Stimulated activated CD4-positive, alpha-beta T cell treated with anti-CD3 and anti-CD28 coated beads, Interleukin-2, amount 100 ng/mL, for 48 hours (primary cell): ENCODE measurements at regions not wholly inside any gene's neighbourhood (a gene's known extent, or its start where the extent isn't known, plus 50 kb on each side); places are given as distances from the start of the nearest gene placed in this dataset.

ENCODE experiments used
- DNase-seq, 2 donors: peaks; one replicate each; pipeline ENCODE4 v3.0.0-alpha.2; 2020

DNA sequence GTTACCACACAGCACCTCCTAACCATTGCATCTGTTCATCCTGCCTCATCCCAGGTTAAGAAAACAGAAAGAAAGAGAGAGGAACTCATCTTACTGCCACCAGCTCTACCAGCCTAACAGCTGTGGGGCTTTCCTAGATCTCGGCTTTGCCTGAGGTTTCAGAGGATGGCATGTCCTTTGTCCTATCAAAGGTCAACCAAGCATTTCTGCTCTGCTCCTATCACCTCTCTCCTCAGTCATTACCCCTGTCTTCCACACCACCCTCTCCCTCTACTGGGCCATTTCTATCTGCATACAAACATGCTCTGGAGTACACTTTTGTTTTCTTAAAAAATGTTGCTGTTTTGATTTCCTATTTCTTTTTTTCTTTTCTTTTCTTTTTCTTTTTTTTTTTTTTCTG is 393.3 kb downstream of the IRS2 start:
- no peak for DNase-seq

DNA sequence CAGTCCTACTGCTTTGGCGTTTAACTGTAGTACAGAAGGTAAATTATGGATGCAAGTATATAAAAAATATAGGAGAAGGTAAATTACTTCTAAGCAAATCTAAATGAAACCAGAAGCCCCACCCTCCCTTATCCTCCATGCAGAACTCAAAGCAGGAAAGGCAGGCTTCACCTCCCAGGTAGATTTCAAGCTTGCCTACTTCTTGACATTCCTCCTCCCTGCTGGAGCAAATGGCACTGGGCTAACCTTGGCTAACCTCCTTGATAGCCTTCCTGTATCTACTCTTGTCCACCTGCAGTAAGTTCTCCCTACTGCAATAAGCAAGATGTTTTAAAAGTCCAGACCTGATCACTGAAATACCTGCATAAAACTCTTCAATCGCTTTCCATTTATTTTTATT is 396.0 kb downstream of the IRS2 start:
- DNase-seq, result no peak

- DNase-seq, result no peak
Measured at GRCh38 chr13:109389892-109390345, 396.5 kb downstream of the IRS2 start.

DNA sequence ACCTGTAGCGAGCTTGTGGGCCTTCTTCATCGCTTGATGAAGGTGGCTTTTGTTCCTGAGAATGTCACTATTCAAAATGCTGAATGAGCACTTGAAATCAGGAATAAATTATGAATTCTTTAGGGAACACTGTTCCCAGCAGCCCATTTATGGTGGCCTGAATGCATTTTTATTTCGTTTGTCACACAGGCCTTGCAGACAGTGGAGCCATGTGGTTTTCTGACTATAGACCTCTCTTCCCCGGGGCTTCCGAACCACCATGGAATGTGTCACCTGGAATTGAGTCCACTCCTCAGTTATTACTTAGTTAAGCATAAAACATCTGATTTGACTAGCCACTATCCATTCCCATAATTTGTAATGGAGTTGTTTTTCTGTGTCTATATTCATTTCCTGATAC is 396.9 kb downstream of the IRS2 start:
- no peak for DNase-seq

DNA sequence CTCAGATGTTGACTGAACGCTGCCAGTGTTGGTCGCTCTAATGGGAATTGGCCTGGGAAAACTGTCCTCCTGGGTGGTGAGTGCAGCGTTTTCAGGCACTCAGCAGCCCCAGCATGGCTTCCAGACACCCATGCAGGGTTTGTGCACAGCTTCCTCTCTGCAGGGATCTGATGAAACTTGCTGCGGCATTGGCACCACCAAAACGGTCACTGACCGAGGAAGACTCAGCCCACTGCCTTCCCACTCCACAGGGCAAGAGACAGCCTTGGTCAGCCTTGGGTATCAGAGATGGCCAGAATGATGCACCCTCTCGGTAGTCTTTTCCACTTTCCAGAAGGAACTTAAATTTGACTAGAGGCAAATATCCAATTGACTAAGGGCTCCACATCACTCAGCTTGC is 398.9 kb downstream of the IRS2 start:
- no peak for DNase-seq

DNA sequence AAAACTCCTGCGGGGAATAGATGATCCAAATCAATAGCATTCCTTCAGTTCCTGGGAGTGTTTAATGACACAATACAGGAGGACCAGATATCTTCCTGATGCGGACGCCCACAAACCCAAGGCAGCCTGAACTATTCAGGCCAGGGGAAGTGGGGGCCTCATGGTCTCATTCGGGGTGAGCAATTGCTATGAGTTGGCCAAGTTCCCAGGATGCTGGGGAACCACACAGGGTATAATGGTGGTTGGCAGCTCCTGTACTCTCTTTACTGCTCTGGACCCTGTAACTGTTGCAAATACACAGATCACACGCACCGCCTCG is 401.2 kb downstream of the IRS2 start:
- DNase-seq, result no peak

DNA sequence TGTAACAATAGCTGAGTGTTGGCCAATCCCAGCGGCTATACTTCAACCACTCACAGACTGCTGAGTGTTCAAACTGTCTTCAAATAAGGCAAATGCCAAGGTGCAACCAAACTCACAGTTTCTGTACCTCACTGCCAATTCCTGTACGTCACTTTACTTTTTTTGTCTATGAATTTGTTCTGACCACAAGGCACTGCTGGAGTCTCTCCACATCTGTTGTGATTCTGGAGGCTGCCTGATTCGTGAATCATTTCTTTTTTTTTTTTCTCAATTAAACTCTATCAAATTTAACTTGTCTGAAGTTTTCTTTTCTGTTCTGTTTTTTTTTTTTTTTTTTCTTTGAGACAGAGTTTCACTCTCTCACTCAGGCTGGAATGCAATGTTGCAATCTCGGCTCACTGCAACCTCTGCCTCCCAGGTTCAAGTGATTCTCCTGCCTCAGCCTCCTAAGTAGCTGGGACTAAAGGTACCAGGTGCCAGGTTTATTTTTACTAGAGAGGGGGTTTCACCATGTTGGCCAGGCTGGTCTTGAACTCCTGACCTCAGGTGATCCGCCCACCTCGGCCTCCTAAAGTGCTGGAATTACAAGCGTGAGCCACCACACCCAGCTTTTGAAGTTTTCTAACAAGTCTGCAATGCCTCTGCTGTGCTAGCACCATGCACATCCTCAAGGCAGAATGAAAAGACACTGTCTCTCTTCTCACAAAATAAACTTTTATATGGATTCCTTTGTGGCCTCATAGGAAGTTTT is 401.7 kb downstream of the IRS2 start:
- no peak for DNase-seq

- DNase-seq, result no peak
Measured at GRCh38 chr13:109383683-109384082, 402.7 kb downstream of the IRS2 start.

DNA sequence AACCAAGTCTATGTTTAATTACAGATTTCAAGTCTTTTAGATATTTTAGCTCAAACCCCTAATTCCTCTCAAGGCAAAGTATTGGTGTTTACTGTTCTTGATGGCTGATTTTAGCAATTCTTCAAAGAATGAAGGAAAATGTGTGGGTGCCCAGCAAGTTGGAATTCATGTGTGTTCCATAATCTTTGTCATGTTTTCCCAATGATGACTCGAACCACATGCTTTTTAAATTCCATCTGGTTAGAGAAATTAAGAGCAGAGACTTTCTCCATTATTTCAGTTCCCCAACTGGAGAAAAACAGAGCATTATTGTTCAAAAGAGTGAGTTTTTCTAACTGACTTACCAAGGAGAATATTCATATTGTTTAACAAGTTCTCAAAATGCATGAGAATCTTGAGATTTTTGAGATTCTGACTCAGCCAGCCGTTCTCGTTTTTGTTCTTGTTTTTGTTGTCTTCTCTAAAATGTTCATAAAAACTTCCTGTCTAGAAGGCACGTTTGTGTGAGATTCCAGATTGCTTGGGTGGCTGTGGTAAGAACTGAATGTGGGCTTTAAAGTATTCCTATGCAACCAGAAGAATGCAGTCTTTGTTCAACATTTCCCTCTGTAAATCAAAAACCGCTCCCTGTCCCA is 404.7 kb downstream of the IRS2 start:
- DNase-seq, result no peak

GRCh38 chr13:109380457-109380856 is 405.9 kb downstream of the IRS2 start:
- no peak for DNase-seq

DNA sequence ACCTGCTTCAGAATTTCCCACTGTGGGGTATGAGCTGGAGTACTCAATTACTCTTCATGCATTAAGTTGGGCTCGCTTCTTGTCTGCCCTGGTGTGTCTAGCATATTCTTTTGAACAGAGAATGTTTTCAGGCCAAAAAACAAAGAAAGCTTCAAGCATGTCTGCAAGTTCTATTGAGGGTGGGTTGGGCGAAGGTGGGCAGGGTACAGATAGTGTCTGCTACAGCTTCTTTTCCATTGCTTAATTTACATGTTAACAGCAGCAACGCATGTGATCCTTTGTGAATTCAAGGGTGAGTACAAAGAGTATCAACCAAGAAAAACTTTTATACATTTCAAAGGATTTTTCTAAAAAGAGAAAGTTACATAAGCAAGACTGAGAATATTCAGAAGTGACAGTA is 406.5 kb downstream of the IRS2 start:
- DNase-seq, result no peak

DNA sequence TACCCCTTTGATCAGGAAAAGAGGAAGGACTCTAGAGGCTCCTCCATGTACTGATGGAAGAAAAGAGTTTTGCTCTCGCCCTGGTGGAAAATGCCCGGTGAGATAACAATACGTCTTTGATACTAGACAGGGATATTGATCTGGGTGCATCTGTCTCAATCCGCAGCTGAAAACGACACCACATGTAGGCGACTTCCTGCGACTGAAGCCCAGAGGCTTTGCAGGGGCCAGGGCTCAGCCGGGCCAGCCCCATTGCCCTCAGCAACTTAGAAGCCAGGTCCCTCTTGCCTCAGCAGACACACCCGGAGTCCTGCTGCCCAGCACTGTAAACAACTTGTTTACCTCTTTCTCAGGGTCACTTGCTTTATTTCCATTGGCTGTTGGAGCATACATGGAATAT is 409.4 kb downstream of the IRS2 start:
- no peak for DNase-seq

- no peak for DNase-seq
Measured at GRCh38 chr13:109374609-109375200, 411.7 kb downstream of the IRS2 start.

DNA sequence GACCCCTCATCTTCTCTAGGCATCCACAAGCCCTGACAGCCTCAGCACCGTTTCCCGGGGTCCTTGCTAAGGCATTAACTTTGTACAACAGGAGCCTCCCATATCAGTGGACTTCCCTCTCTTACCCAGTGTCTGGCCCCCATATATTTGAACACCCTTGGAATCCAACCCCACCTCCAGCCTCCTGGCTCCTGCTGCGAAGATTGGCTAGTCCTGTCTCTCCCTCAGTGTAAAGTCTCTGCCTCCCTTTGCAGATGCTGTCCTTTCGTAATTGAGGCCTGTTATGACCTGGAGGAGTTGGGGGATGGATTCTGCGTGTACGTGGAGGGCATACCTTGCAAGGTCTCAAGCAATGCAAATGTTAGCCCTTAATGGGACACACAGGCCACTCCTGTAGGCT is 413.7 kb downstream of the IRS2 start:
- DNase-seq, result no peak

DNA sequence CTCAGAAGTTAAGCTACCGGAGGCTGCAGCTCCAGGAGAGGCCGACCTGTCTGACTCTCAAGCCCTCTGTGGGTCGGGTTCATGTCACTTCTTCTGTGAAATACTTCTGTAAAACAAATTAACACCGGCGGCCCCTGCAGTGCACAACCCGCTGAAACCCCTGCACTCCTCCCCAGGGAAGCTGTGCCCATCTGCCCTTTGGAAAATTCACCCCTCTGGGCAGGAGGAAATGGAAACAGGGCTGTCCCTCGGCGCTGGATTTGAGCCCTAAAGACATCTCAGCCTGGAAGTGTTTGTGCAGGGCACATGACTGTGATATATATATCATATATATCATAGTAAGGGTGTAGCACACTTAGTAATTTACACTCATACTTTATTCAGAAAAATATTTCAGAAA is 415.3 kb downstream of the IRS2 start:
- DNase-seq, result no peak

DNA sequence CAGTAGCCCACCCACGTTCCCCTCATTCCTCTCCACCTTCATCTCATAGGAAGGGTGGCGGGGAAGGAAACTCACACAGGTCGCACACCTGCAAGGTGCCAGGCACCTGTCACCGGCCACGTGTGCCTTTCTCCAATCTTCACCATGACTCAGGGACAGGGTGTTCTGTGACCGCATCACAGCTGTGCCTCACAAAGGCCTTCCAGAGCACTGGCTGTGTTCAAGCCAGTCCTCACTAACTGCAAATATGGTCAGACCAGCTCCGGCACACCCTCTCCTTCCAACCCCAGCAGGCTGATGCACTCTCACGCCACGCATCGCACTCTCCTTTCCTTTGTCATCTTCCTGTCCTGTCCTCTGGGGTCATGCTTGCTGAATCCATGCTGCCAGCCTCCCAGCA is 415.9 kb downstream of the IRS2 start:
- DNase-seq, result no peak

GRCh38 chr13:109369353-109370052 is 416.9 kb downstream of the IRS2 start:
- no peak for DNase-seq

- DNase-seq, result no peak
Measured at GRCh38 chr13:109368230-109368629, 418.2 kb downstream of the IRS2 start.

GRCh38 chr13:109366525-109366924 is 419.9 kb downstream of the IRS2 start:
- DNase-seq, result no peak

DNA sequence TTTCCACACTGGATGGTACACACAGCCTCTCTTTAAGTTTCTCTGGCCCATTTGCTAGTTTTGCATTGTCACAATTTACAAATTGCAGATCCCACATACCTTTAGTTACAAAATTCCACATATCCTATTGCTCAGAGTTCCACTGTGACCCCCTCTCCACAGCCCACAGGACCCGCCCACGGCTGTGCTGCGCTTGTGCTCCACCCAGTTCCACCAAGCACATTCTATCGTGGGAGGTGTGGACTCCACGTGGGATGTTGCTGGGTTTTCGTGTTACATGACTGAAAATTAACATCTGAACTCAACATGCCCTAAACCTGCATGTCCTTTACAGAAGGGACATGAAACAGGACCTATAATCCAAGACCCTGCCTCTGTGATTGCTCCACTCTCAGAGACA is 423.0 kb downstream of the IRS2 start:
- no peak for DNase-seq

GRCh38 chr13:109362616-109363015 is 423.8 kb downstream of the IRS2 start:
- no peak for DNase-seq

DNA sequence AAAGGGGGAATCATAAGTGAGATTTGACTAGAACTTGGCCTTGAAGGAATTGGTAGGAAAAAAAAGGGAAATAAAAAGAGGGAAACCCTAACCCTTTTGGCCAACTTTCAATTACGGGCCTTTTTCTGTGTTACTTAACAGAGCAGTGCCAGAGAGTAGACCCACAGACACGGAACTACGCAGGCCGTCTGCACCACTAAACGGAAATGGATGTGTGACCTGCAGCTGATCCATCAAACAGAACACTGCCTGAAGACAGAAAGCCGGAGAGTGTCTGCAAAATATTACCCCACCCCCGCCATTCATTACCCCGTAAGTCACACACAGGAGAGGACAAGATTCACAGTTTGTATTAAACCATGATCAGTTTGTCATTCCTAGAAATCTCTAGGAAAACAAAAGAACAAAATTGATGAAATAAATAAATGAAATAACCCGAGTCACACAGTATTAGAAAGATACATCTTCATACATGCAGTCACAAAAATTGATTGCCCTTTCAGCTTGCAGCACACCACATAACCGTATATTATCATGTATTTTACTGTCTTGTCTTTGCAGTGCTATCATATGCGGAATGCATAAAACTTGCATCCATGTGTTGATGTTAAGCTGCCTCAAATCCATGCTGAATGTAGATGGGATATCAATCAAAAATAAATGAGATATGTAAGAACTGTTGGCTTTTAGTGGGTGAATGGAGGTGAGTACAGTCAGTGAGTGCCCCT is 424.7 kb downstream of the IRS2 start:
- no peak for DNase-seq

- DNase-seq, result no peak
Measured at GRCh38 chr13:109357751-109358471, 428.5 kb downstream of the IRS2 start.
